A549 (cell line): ENCODE measurements at regions not wholly inside any gene's neighbourhood (a gene's known extent, or its start where the extent isn't known, plus 50 kb on each side); places are given as distances from the start of the nearest gene placed in this dataset.

Experiments
- ATAC-seq, 2 experiments: fragments of 200-7000 bp in 1 of 2; fragments of >200 bp in 1 of 2; cut with Nextera tagmentation in 1 of 2; cut with Tn5 transposase in 1 of 2; 3 replicates each; pipeline versions ENCODE4 v1.8.0 to v1.9.1; 2018 to 2020; ENCODE audit warnings: mild to moderate bottlenecking in 1 of 2, moderate library complexity in 1 of 2
- CTCF ChIA-PET: fragments of 300-600 bp; sonication (Branson Sonifier 250); formaldehyde crosslinking; extraction: SDS; loops from one replicate; lab custom pipeline; 2021; ENCODE audit warnings: antibody characterized with exemption, inconsistent platforms; lab: Yijun Ruan, JAX
- POLR2A ChIA-PET: fragments of 350-600 bp; formaldehyde crosslinking; extraction: SDS; loops from one replicate; lab custom pipeline; 2021; ENCODE audit warnings: antibody characterized with exemption, inconsistent platforms; lab: Yijun Ruan, JAX
- DNase-seq, 2 experiments: peaks; one replicate each; pipeline versions ENCODE4 v3.0.0 to v3.0.0-alpha.2; 2011 to 2016; ENCODE audit warnings: low read depth in 1 of 2, low spot score in 1 of 2
- FAIRE-seq: peaks from 2 replicates; lab custom pipeline; 2011; peaks lifted over from hg19 to GRCh38; lab: Jason Lieb, UNC
- H3K27ac ChIP-seq, 2 experiments: fragments of >200 bp; sonication (Bioruptor Twin); formaldehyde crosslinking; 3 replicates each; pipeline ENCODE4 v1.5.1; 2016 to 2017
- H3K4me1 ChIP-seq: fragments of >200 bp; sonication (Bioruptor Twin); formaldehyde crosslinking; 3 replicates; pipeline ENCODE4 v1.6.1; 2016
- H3K4me2 ChIP-seq: fragments of >200 bp; sonication (Bioruptor Twin); formaldehyde crosslinking; 3 replicates; pipeline ENCODE4 v1.6.1; 2016
- H3K4me3 ChIP-seq: fragments of >200 bp; sonication (Bioruptor Twin); formaldehyde crosslinking; 3 replicates; pipeline ENCODE4 v1.5.1; 2016
- H3K9me3 ChIP-seq: fragments of >200 bp; sonication (Bioruptor Twin); formaldehyde crosslinking; 3 replicates; pipeline ENCODE4 v1.6.1; 2016
- BCL3 ChIP-seq: fragments of >200 bp; sonication (Bioruptor Twin); formaldehyde crosslinking; IDR thresholded peaks from 3 replicates; pipeline ENCODE4 v1.6.1; 2016
- CHD2 ChIP-seq: fragments of 150-350 bp; IDR thresholded peaks from 2 replicates; pipeline ENCODE4 v1.6.1; 2014; ENCODE audit warnings: low read length; ENCODE audit not compliant: partially characterized antibody
- E2F6 ChIP-seq: IDR thresholded peaks from 2 replicates; pipeline ENCODE4 v1.6.1; 2012; ENCODE audit warnings: low read depth, borderline replicate concordance
- EHF ChIP-seq: fragments of 250-450 bp; sonication (Bioruptor Pico); IDR thresholded peaks from 2 replicates; pipeline ENCODE4 v1.5.0; 2020; ENCODE audit warnings: mild to moderate bottlenecking
- FOSB ChIP-seq: fragments of 250-450 bp; sonication (Bioruptor Pico); IDR thresholded peaks from 2 replicates; pipeline ENCODE4 v1.5.0; 2020; ENCODE audit warnings: mild to moderate bottlenecking, moderate library complexity
- FOXS1 ChIP-seq: fragments of 250-450 bp; sonication (Bioruptor Pico); IDR thresholded peaks from 2 replicates; pipeline ENCODE4 v1.5.0; 2020; ENCODE audit warnings: mild to moderate bottlenecking, moderate library complexity
- HDAC2 ChIP-seq: fragments of 200-600 bp; sonication (generic); IDR thresholded peaks from 2 replicates; pipeline ENCODE4 v1.6.1; 2016
- HMGXB4 ChIP-seq: fragments of 250-450 bp; sonication (Bioruptor Pico); IDR thresholded peaks from 2 replicates; pipeline ENCODE4 v1.5.0; 2021; ENCODE audit warnings: mild to moderate bottlenecking, moderate library complexity, borderline replicate concordance
- HOXA7 ChIP-seq: fragments of 250-450 bp; sonication (Bioruptor Pico); IDR thresholded peaks from 2 replicates; pipeline ENCODE4 v1.5.0; 2020; ENCODE audit warnings: mild to moderate bottlenecking, moderate library complexity
- HOXB13 ChIP-seq: fragments of 250-450 bp; sonication (Bioruptor Pico); IDR thresholded peaks from 2 replicates; pipeline ENCODE4 v1.5.0; 2020; ENCODE audit warnings: low read depth, mild to moderate bottlenecking, moderate library complexity
- KDM1A ChIP-seq: fragments of 200-600 bp; sonication (generic); IDR thresholded peaks from 2 replicates; pipeline ENCODE4 v1.6.1; 2016; ENCODE audit warnings: low read depth, mild to moderate bottlenecking
- MAX ChIP-seq: IDR thresholded peaks from 2 replicates; pipeline ENCODE4 v1.6.1; 2012
- POLR2A ChIP-seq: IDR thresholded peaks from 2 replicates; pipeline ENCODE4 v1.6.1; 2012; ENCODE audit warnings: mild to moderate bottlenecking, low read length
- RAD21 ChIP-seq, 2 experiments: fragments of >200 bp in 1 of 2; sonication (Bioruptor Twin) in 1 of 2; formaldehyde crosslinking in 1 of 2; IDR thresholded peaks in 1 of 2; conservative IDR thresholded peaks in 1 of 2; 2 replicates in 1 of 2; 3 replicates in 1 of 2; pipeline ENCODE4 v1.6.1; 2012 to 2018; ENCODE audit warnings: inconsistent platforms in 1 of 2
- RARB ChIP-seq: fragments of 250-450 bp; sonication (Bioruptor Pico); IDR thresholded peaks from 2 replicates; pipeline ENCODE4 v1.8.0; 2021; ENCODE audit warnings: mild to moderate bottlenecking, moderate library complexity
- RCOR1 ChIP-seq: fragments of 150-350 bp; IDR thresholded peaks from 2 replicates; pipeline ENCODE4 v1.6.1; 2014; ENCODE audit warnings: antibody characterized with exemption, low read length, low read depth
- TFCP2L1 ChIP-seq: fragments of 250-450 bp; sonication (Bioruptor Pico); IDR thresholded peaks from 2 replicates; pipeline ENCODE4 v1.5.0; 2021; ENCODE audit warnings: mild to moderate bottlenecking
- WGBS: methylation state at CpG from one replicate; pipeline ENCODE4 v1.1.6; 2017; ENCODE audit errors: missing lambda C conversion rate; 5-methylcytosine and 5-hydroxymethylcytosine counted together
- TF ChIP-seq, protein P1 (sequence below): fragments of >200 bp; sonication (Bioruptor Twin); formaldehyde crosslinking; IDR thresholded peaks from 3 replicates; pipeline ENCODE4 v1.5.1; 2016
- TF ChIP-seq, protein P2 (sequence below): fragments of 450-650 bp; IDR thresholded peaks from 2 replicates; pipeline ENCODE4 v1.6.1; 2014; ENCODE audit warnings: antibody characterized with exemption

DNA sequence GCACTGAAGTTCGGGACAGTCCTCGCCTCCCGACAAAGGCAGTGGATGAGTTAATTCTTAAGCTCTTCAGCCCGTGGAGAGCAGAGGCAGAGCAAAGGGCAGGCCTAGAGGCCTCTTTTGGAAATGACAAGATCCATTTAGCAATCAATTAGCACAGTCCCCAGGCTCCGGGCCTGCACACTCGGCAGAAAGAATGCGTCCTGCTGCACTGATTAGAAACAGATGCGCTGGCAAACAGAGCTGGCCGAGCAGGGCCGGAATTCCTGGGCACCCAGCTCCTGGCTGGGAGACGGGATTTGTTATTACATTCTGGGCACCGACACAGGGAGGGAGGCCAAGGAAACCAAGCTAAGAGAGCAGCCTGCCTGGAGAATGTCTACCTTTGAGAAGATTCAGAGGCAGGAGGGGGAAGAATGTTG, 162.9 kb downstream of the COPRS start:
- FAIRE-seq (no peak), ATAC-seq (peak in 1 of 2 experiments; percentile 46; a peak in 2 of 6 replicates), DNase-seq (no peak)
- H3K27ac ChIP-seq: no peak overlapping the region
- POLR2A ChIA-PET: no interaction called here
- 85% methylated on average over 12 of the region's 12 CpGs for WGBS
- H3K4me2 ChIP-seq: no peak overlapping the region
- no peaks in the 10 kb centered on the region for H3K9me3 ChIP-seq
- no peak overlapping the region for H3K4me3 ChIP-seq
- TF ChIP-seq EHF (no peak), HMGXB4 (no peak), FOSB (CRISPR knock-in tag) (no peak), RCOR1 (no peak), POLR2A (no peak)
- TF ChIP-seq, protein P1, sequence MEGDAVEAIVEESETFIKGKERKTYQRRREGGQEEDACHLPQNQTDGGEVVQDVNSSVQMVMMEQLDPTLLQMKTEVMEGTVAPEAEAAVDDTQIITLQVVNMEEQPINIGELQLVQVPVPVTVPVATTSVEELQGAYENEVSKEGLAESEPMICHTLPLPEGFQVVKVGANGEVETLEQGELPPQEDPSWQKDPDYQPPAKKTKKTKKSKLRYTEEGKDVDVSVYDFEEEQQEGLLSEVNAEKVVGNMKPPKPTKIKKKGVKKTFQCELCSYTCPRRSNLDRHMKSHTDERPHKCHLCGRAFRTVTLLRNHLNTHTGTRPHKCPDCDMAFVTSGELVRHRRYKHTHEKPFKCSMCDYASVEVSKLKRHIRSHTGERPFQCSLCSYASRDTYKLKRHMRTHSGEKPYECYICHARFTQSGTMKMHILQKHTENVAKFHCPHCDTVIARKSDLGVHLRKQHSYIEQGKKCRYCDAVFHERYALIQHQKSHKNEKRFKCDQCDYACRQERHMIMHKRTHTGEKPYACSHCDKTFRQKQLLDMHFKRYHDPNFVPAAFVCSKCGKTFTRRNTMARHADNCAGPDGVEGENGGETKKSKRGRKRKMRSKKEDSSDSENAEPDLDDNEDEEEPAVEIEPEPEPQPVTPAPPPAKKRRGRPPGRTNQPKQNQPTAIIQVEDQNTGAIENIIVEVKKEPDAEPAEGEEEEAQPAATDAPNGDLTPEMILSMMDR: no peak
- TF ChIP-seq, all 56 proteins: peak for 0
- CTCF ChIA-PET: interaction anchor here (0.7 to 6.0 kb wide), 4 partner anchors 11 to 146 kb away, joined by 3 to 19 read pairs (median 3); no protein-coding TSS in a partner anchor
- no peaks in the 10 kb centered on the region for H3K4me1 ChIP-seq

DNA sequence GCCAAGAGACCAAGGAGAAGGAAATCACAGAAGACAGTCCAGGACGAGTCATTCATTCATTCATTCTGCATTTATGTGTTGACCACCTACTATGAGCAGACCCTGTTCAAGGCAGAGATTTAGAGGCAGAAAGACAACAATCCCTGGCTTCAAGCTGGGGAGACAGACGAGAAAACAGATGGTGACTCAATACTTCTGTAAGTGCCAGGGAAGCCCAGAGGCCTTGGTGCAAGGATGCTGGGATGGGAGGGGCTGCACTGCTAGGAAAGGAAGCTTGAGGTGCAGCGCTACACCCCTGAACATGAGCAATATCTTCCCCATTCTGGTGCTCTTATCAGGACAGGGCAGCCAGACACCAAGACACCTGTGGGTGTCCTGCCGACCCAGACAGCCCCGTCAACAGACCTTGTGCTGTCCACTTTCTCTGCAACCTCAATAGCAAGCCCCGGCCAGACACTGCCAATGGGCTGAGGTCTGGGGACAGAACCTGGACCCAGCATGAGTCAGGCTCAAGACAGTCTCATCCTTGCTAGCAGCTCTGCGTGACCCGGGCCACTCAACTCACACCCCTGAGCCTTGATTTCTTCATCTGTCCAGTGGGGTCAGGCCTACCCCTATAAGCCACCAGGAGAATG, 163.5 kb downstream of the COPRS start:
- H3K4me1 ChIP-seq: no peaks in the 10 kb centered on the region
- ChIA-PET CTCF (interaction anchor here (1.0 to 6.0 kb wide), 2 partner anchors 12 to 147 kb away, joined by 3 to 19 read pairs; no protein-coding TSS in a partner anchor), POLR2A (no interaction called here)
- no peaks in the 10 kb centered on the region for H3K9me3 ChIP-seq
- no peak overlapping the region for H3K4me3 ChIP-seq
- TF ChIP-seq EHF (no peak), HOXA7 (CRISPR knock-in tag) (no peak), HOXB13 (no peak), RAD21 (conservative IDR thresholded peaks at IDR 0.05 in 1 of 2, IDR thresholded peaks at IDR 0.05 in 1 of 2) (no peak), TFCP2L1 (CRISPR knock-in tag) (no peak), E2F6 (no peak), RARB (CRISPR knock-in tag) (no peak), HDAC2 (no peak)
- TF ChIP-seq, protein P2, sequence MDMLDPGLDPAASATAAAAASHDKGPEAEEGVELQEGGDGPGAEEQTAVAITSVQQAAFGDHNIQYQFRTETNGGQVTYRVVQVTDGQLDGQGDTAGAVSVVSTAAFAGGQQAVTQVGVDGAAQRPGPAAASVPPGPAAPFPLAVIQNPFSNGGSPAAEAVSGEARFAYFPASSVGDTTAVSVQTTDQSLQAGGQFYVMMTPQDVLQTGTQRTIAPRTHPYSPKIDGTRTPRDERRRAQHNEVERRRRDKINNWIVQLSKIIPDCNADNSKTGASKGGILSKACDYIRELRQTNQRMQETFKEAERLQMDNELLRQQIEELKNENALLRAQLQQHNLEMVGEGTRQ: no peak
- no peak for DNase-seq
- ATAC-seq: no peak
- no peak overlapping the region for H3K27ac ChIP-seq
- H3K4me2 ChIP-seq: no peak overlapping the region
- WGBS: 75% methylated on average over 8 of the region's 8 CpGs
- FAIRE-seq: no peak

- FAIRE-seq (no peak), DNase-seq (no peak), ATAC-seq (no peak)
- no peaks in the 10 kb centered on the region for H3K9me3 ChIP-seq
- ChIA-PET POLR2A (interaction anchor here (0.6 kb wide), 1 partner anchor 95 kb away, joined by 4 read pairs; no protein-coding TSS in a partner anchor), CTCF (interaction anchor here (0.7 to 6.0 kb wide), 5 partner anchors 18 to 1507 kb away, joined by 3 to 19 read pairs (median 4); no protein-coding TSS in a partner anchor)
- no peak overlapping the region for H3K27ac ChIP-seq
- H3K4me3 ChIP-seq: no peak overlapping the region
- 73% methylated on average over 5 of the region's 5 CpGs for WGBS
- no peaks in the 10 kb centered on the region for H3K4me1 ChIP-seq
- TF ChIP-seq EHF (no peak), BCL3 (no peak), KDM1A (0 out of 2 replicates have a peak, but pooled peaks have one; percentile 21), MAX (no peak), CHD2 (no peak), FOXS1 (CRISPR knock-in tag) (no peak)
- TF ChIP-seq, protein P2: no peak
- no peak overlapping the region for H3K4me2 ChIP-seq
Observed at GRCh38 chr17:31693433-31694220, 165.4 kb downstream of the COPRS start.
